HG03354 (cell line): ENCODE measurements at regions not wholly inside any gene's neighbourhood (a gene's known extent, or its start where the extent isn't known, plus 50 kb on each side); places are given as distances from the start of the nearest gene placed in this dataset.

ENCODE experiments used
- ATAC-seq: cut with Tn5 transposase; IDR thresholded peaks from one replicate; pipeline ENCODE4 v1.9.1; 2021; ENCODE audit warnings: mild to moderate bottlenecking; ENCODE audit not compliant: unreplicated experiment, poor library complexity, severe bottlenecking

GRCh38 chr16:55102077-55102476 lies 171.4 kb downstream of the IRX5 start:
- ATAC-seq: no peak

GRCh38 chr16:55102531-55102930 lies 171.9 kb downstream of the IRX5 start:
- ATAC-seq: no peak

GRCh38 chr16:55107851-55108250 lies 177.2 kb downstream of the IRX5 start:
- ATAC-seq: no peak

GRCh38 chr16:55113210-55113609 lies 182.5 kb downstream of the IRX5 start:
- ATAC-seq: no peak

- no peak for ATAC-seq
These were observed 184.8 kb downstream of the IRX5 start for GRCh38 chr16:55115506-55115905.

- no peak for ATAC-seq
These were observed 185.7 kb downstream of the IRX5 start for GRCh38 chr16:55116165-55116920.

- no peak for ATAC-seq
These were observed 188.1 kb downstream of the IRX5 start for GRCh38 chr16:55118701-55119260.

- no peak for ATAC-seq
These were observed 189.7 kb downstream of the IRX5 start for GRCh38 chr16:55120408-55120807.

GRCh38 chr16:55120826-55121225 lies 190.2 kb downstream of the IRX5 start:
- ATAC-seq: no peak

- no peak for ATAC-seq
These were observed 193.0 kb downstream of the IRX5 start for GRCh38 chr16:55123652-55124051.

GRCh38 chr16:55125818-55126385 lies 195.2 kb downstream of the IRX5 start:
- ATAC-seq: no peak

GRCh38 chr16:55126456-55126855 lies 195.8 kb downstream of the IRX5 start:
- ATAC-seq: no peak

- no peak for ATAC-seq
These were observed 193.5 kb upstream of the IRX6 start for GRCh38 chr16:55130456-55130855.

GRCh38 chr16:55130911-55131310 lies 193.1 kb upstream of the IRX6 start:
- ATAC-seq: no peak

GRCh38 chr16:55133654-55134053 lies 190.3 kb upstream of the IRX6 start:
- no peak for ATAC-seq

- no peak for ATAC-seq
These were observed 187.4 kb upstream of the IRX6 start for GRCh38 chr16:55136356-55137150.

- ATAC-seq: no peak
These were observed 185.7 kb upstream of the IRX6 start for GRCh38 chr16:55138298-55138697.

- no peak for ATAC-seq
These were observed 181.6 kb upstream of the IRX6 start for GRCh38 chr16:55142405-55142804.

GRCh38 chr16:55144651-55145050 lies 179.4 kb upstream of the IRX6 start:
- no peak for ATAC-seq

- ATAC-seq: no peak
These were observed 178.0 kb upstream of the IRX6 start for GRCh38 chr16:55145771-55146603.
